Adipocyte (in vitro differentiated cells): ENCODE measurements at regions not wholly inside any gene's neighbourhood (a gene's known extent, or its start where the extent isn't known, plus 50 kb on each side); places are given as distances from the start of the nearest gene placed in this dataset.

Experiments used
- DNase-seq: peaks from one replicate; pipeline ENCODE4 v3.0.0-alpha.2; 2015; ENCODE audit warnings: low read depth
- H3K27me3 ChIP-seq: replicated peaks from 2 replicates; pipeline ENCODE4 v1.7.0; 2013; ENCODE audit warnings: mild to moderate bottlenecking, low read length, moderate library complexity; ENCODE audit not compliant: control insufficient read depth, insufficient read depth
- H3K36me3 ChIP-seq: 2 replicates; pipeline ENCODE4 v1.7.0; 2013; ENCODE audit warnings: low read length, mild to moderate bottlenecking, moderate library complexity; ENCODE audit not compliant: control insufficient read depth, insufficient read depth, severe bottlenecking
- H3K4me1 ChIP-seq: 2 replicates; pipeline ENCODE4 v1.7.0; 2013; ENCODE audit warnings: mild to moderate bottlenecking, low read length, moderate library complexity; ENCODE audit not compliant: control insufficient read depth, insufficient read depth
- H3K4me3 ChIP-seq: 2 replicates; pipeline ENCODE4 v1.7.0; 2013; ENCODE audit warnings: mild to moderate bottlenecking, low read length, moderate library complexity
- H3K9ac ChIP-seq: 2 replicates; pipeline ENCODE4 v1.7.0; 2013; ENCODE audit warnings: mild to moderate bottlenecking, low read length, moderate library complexity
- H3K9me3 ChIP-seq: 2 replicates; pipeline ENCODE4 v1.7.0; 2013; ENCODE audit warnings: mild to moderate bottlenecking, low read length, moderate library complexity; ENCODE audit not compliant: control insufficient read depth

- Histone ChIP-seq H3K27me3 (no peaks in the 10 kb centered on the region), H3K36me3 (no peaks in the 10 kb centered on the region), H3K9ac (no peak overlapping the region), H3K4me1 (peaks cover 6% of the 10 kb centered on the region), H3K4me3 (no peak overlapping the region), H3K9me3 (peaks cover 5% of the 10 kb centered on the region)
- DNase-seq: no peak
These were observed 87.2 kb downstream of the SCGB2B2 start for GRCh38 chr19:34589730-34590129.

DNA sequence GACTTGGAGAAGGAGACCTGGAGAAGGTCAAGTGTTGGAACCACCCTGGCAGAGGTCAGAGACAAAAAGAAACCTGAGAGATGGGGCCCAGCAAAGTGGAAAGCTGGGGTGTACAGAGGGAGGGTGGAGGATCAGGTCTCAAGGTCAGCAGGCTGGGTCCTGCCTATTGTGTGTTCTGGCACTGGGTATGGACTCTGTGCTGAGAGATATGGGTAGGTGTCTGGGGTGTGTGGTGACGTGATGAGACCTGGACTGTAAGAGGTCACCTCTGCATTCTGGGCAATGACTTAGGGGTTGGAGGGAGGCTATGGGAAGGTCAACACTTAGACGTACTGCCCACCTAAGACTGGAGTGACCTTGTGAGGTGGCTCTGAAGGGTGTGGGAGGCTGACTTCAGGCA, 88.1 kb downstream of the SCGB2B2 start:
- no peak overlapping the region for H3K4me3 ChIP-seq
- no peaks in the 10 kb centered on the region for H3K4me1 ChIP-seq
- no peak for DNase-seq
- H3K36me3 ChIP-seq: no peaks in the 10 kb centered on the region
- no peaks in the 10 kb centered on the region for H3K27me3 ChIP-seq
- H3K9ac ChIP-seq: no peak overlapping the region
- H3K9me3 ChIP-seq: peaks cover 5% of the 10 kb centered on the region

DNA sequence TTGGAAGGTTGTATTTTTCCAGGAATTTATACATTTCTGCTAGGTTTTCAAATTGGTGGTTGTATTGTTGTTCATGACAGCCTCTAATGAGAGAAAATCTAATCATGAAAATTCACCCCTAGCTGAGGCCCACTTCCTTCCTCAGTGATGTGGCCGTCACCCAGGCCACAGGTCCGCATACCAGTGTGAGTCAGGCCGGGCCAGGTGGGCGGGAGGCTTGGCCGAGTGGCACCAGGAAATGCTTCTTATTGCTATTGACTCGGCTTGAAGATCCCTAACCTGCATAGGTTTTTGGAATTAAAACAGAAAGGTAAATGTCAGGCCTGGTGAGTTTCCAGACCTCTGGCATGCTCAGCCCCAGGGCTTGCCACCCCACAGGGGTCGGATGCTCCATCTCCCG, 88.7 kb downstream of the SCGB2B2 start:
- Histone ChIP-seq H3K4me3 (no peak overlapping the region), H3K4me1 (no peaks in the 10 kb centered on the region), H3K27me3 (no peaks in the 10 kb centered on the region), H3K9ac (no peak overlapping the region), H3K36me3 (no peaks in the 10 kb centered on the region), H3K9me3 (peaks cover 5% of the 10 kb centered on the region)
- DNase-seq: no peak

GRCh38 chr19:34580408-34580807, 96.6 kb downstream of the SCGB2B2 start:
- no peak for DNase-seq
- Histone ChIP-seq H3K4me1 (no peaks in the 10 kb centered on the region), H3K9me3 (no peaks in the 10 kb centered on the region), H3K4me3 (no peak overlapping the region), H3K27me3 (no peaks in the 10 kb centered on the region), H3K36me3 (no peaks in the 10 kb centered on the region), H3K9ac (no peak overlapping the region)

- H3K4me3 ChIP-seq: no peak overlapping the region
- H3K27me3 ChIP-seq: no peaks in the 10 kb centered on the region
- no peaks in the 10 kb centered on the region for H3K36me3 ChIP-seq
- no peaks in the 10 kb centered on the region for H3K4me1 ChIP-seq
- no peak overlapping the region for H3K9ac ChIP-seq
- no peaks in the 10 kb centered on the region for H3K9me3 ChIP-seq
- DNase-seq: no peak
These were observed 97.0 kb downstream of the SCGB2B2 start for GRCh38 chr19:34580055-34580336.

DNA sequence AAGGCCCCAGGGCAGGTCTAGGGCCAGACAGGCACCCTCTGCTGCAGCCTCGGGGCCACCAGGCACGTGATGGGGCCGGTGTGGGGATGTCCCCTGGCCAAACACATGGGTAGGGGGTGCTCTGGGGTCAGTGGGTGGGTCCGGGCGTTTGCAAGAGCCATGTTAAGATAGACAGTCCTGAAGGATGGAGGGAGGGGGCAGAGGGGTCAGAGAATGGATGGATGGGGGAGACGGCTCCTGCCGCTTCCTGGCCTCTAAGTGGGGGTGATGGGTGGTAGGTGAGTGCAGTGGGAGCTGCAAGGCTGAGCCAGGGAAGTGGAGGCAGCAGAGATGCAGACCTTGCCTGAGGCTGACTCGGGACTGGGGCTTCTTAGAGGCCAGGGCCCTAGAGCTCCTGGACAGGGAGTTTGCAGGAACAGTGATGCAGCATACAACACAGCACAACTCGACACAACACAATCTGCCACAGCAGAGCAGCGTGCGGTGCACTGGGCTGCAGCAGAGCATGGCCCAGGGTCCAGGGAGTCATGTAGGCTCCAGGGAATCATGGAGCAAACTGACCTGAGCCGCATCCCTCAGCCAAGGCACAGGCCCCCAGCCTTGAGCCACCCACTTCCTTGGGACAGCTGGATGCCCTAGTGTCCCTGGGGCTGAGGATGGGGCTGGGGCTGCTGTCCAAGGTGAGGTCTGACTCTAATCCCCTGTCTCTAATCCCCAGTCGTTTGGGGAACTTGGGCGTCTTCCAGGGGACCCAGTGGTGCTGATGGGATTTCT, 97.5 kb downstream of the SCGB2B2 start:
- Histone ChIP-seq H3K9me3 (no peaks in the 10 kb centered on the region), H3K4me3 (no peak overlapping the region), H3K4me1 (no peaks in the 10 kb centered on the region), H3K36me3 (no peaks in the 10 kb centered on the region), H3K9ac (no peak overlapping the region), H3K27me3 (no peaks in the 10 kb centered on the region)
- no peak for DNase-seq

DNA sequence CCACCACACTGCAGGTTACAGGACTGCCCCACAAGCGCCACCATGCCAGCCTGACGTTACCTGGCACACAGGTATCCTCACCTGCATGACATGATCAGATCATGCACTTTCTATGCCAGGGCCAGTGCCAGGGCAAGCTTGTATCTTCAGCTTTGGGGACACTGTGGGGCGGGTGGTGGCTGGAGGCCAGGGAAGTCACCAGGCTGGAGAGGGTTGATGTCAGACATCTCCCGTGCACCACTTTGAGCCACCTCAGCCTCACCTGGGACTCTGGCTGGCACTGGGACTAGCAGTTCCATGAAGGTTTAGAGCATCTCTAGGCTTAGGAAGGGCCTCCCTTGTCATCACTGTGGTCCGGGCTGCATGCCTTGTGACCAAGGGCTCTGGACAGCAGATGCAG, 97.2 kb downstream of the WTIP start:
- Histone ChIP-seq H3K9me3 (no peaks in the 10 kb centered on the region), H3K9ac (no peak overlapping the region), H3K4me1 (no peaks in the 10 kb centered on the region), H3K36me3 (no peaks in the 10 kb centered on the region), H3K4me3 (no peak overlapping the region), H3K27me3 (no peaks in the 10 kb centered on the region)
- DNase-seq: no peak

DNA sequence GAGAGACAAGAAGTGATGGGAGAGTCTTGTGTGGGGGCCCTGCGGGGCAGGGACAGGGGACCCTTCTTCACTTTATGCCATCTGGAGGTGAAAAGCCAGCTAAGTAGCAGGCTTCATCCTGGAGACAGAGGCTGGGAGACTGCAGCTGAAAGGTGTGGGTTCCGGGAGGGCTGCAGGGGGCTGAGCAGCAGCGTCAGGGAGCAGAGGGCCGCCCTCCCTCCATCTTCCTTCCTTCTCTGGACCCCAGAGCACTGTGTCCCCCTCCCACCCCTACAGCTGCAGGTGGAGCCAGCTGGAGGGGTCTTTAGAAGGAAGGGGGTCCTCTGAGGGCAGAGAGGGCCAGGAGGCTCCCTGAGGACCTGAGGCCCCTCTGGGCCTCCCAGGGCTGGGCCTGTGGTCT, 96.6 kb downstream of the WTIP start:
- no peaks in the 10 kb centered on the region for H3K9me3 ChIP-seq
- H3K36me3 ChIP-seq: no peaks in the 10 kb centered on the region
- no peak overlapping the region for H3K9ac ChIP-seq
- no peak overlapping the region for H3K4me3 ChIP-seq
- H3K27me3 ChIP-seq: no peaks in the 10 kb centered on the region
- H3K4me1 ChIP-seq: no peaks in the 10 kb centered on the region
- DNase-seq: no peak

- Histone ChIP-seq H3K36me3 (no peaks in the 10 kb centered on the region), H3K9ac (no peak overlapping the region), H3K4me1 (no peaks in the 10 kb centered on the region), H3K27me3 (no peaks in the 10 kb centered on the region), H3K9me3 (peaks cover 3% of the 10 kb centered on the region), H3K4me3 (no peak overlapping the region)
- DNase-seq: peak; percentile 4
These were observed 96.1 kb downstream of the WTIP start for GRCh38 chr19:34577531-34578101.

DNA sequence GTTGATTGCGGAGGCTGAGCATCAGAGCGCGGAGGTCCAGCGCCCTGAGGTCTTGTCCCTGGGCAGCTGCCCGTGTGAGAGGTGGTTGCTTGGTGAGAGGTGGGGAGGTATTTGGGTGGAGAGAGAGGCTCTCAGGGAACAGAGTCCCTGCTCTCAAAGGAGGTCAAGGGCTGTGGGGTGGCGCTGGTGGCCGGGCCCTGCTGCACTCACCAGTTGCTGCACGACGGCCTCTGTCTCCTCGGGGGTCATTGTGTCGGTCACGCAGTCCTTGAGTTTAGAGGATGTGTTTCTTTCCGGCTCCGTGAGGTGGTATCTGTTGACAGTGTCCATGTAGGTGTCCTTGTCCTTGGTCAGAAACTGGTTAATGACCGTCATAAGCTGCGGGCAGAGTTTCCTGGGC, 95.5 kb downstream of the WTIP start:
- H3K4me1 ChIP-seq: no peaks in the 10 kb centered on the region
- no peak overlapping the region for H3K4me3 ChIP-seq
- no peak for DNase-seq
- no peaks in the 10 kb centered on the region for H3K36me3 ChIP-seq
- H3K9ac ChIP-seq: no peak overlapping the region
- no peaks in the 10 kb centered on the region for H3K27me3 ChIP-seq
- peaks cover 9% of the 10 kb centered on the region for H3K9me3 ChIP-seq

DNA sequence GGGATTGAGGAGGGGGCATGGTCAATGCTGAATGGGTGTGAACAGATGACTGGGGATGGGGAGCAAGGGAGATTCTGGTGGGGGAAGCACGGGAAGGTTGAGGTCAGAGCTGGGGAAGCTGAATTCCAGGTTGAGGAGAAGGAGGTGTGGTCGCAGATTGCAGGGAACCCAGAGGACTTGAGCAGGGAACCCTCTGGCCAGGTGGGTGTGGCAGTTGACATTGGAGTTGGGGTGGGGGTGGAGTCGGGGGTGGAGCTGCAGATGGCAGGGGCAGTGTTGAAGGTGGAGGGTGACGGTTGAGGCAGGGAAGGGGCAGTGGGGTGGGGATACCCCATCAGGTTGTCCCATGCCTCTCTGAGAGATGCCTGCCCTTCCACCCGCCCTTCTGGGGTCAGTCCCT, 94.7 kb downstream of the WTIP start:
- no peaks in the 10 kb centered on the region for H3K36me3 ChIP-seq
- H3K27me3 ChIP-seq: no peaks in the 10 kb centered on the region
- H3K4me1 ChIP-seq: no peaks in the 10 kb centered on the region
- DNase-seq: no peak
- no peak overlapping the region for H3K4me3 ChIP-seq
- H3K9me3 ChIP-seq: peaks cover 9% of the 10 kb centered on the region
- H3K9ac ChIP-seq: no peak overlapping the region

- Histone ChIP-seq H3K4me1 (no peaks in the 10 kb centered on the region), H3K36me3 (no peaks in the 10 kb centered on the region), H3K27me3 (no peaks in the 10 kb centered on the region)
These were observed 93.6 kb downstream of the WTIP start for GRCh38 chr19:34575206-34575605.

More at GRCh38 chr19:34575206-34575605, 93.6 kb downstream of the WTIP start:
- DNase-seq: no peak
- Histone ChIP-seq H3K9ac (no peak overlapping the region), H3K9me3 (peaks cover 13% of the 10 kb centered on the region), H3K4me3 (no peak overlapping the region)
